Stomach (tissue), 8 donors: ENCODE measurements at regions not wholly inside any gene's neighbourhood (a gene's known extent, or its start where the extent isn't known, plus 50 kb on each side); places are given as distances from the start of the nearest gene placed in this dataset.

Source experiments
- DNase-seq, 2 donors: peaks; one replicate each; pipeline versions ENCODE4 v3.0.0 to v3.0.0-alpha.2; 2013 to 2019
- H3K27ac ChIP-seq, 5 donors: fragments of 200-600 bp in 4 of 5; sonication (generic) in 4 of 5; one replicate each; pipeline ENCODE4 v1.5.1; 2013 to 2019; ENCODE audit warnings: mild to moderate bottlenecking in 1 of 5, moderate library complexity in 1 of 5
- H3K27me3 ChIP-seq, 3 donors: fragments of 200-600 bp; sonication (generic); one replicate each; pipeline ENCODE4 v1.5.1; 2017 to 2019; ENCODE audit warnings: mixed run types in 1 of 3
- H3K36me3 ChIP-seq, 4 donors: fragments of 200-600 bp; sonication (generic); 1 replicate in 3 of 4; 2 replicates in 1 of 4; pipeline ENCODE4 v1.5.1; 2016 to 2019
- H3K4me1 ChIP-seq, 4 donors: fragments of 200-600 bp; sonication (generic); one replicate each; pipeline ENCODE4 v1.5.1; 2016 to 2019
- H3K4me3 ChIP-seq, 4 donors: fragments of 200-600 bp; sonication (generic) in 3 of 4; one replicate each; pipeline ENCODE4 v1.5.1; 2016 to 2019; ENCODE audit warnings: mild to moderate bottlenecking in 1 of 4
- H3K9me3 ChIP-seq, 4 donors: fragments of 200-600 bp; sonication (generic); one replicate each; pipeline ENCODE4 v1.5.1; 2016 to 2019
- EP300 ChIP-seq: sonication (generic); formaldehyde crosslinking; IDR thresholded peaks from one replicate; pipeline ENCODE4 v1.6.1; 2017; ENCODE audit warnings: antibody characterized with exemption
- POLR2A ChIP-seq, 4 donors: fragments of 450-650 bp; IDR thresholded peaks; one replicate each; pipeline ENCODE4 v1.6.1; 2016; ENCODE audit warnings: antibody characterized with exemption in 4 of 4, control low read depth in 2 of 4, mild to moderate bottlenecking in 1 of 4, moderate library complexity in 1 of 4
- POLR2AphosphoS5 ChIP-seq, 3 donors: sonication (generic); formaldehyde crosslinking; IDR thresholded peaks; one replicate each; pipeline ENCODE4 v1.6.1; 2016; ENCODE audit warnings: antibody characterized with exemption in 3 of 3
- WGBS, 5 donors: extraction: QIAGEN DNeasy Blood & Tissue Kit in 3 of 5; methylation state at CpG; one replicate each; pipeline versions ENCODE4 v1.1.5 to v1.1.7; 2013 to 2018; 5-methylcytosine and 5-hydroxymethylcytosine counted together
- intact Hi-C: fragments of 100-400 bp; cut with DNase I; formaldehyde crosslinking; loops from one replicate; pipeline ENCODE4 v1.15.1; 2023; ENCODE audit warnings: low total_unique reads
- small RNA-seq, 4 donors: library from RNA; depleted of rRNA; stranded (forward); fragments of <200 nt; gene quantifications; one replicate each; pipeline ENCODE3, GENCODE V24; 2016
- TF ChIP-seq, protein P1 (sequence below), 7 experiments: fragments of 450-650 bp in 4 of 7; fragments of 200-600 bp in 3 of 7; sonication (generic) in 3 of 7; IDR thresholded peaks; one replicate each; pipeline ENCODE4 v1.5.1; 2016 to 2019; ENCODE audit warnings: antibody characterized with exemption in 7 of 7, control low read depth in 2 of 7, mild to moderate bottlenecking in 1 of 7
- donor health status: healthy with polysubstance abuse.
- donor health status: Bipolar disorder and iron deficiency.
- donor health status: healthy.

DNA sequence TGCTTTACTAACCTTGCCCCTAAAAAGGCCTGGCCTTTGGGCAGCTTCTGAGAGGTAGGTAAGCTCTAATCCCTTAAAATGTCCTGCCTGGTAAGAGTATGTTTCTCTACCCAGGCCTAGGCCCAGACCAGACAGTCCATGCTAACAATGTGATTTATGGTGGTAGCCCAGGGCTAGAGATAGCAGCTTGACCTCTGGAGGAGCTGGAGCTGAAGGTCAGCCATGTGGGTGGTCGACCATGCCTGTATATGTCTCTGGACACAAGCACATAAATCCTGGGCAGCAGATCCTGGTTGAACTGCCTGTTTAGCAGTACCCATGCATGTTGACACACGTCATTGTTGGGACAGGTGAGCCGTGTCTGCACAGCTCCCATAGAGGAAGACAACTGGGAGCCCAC, 62.1 kb upstream of the PHACTR1 start:
- TF ChIP-seq POLR2AphosphoS5 (IDR thresholded peaks at IDR 0.05) (no peak), POLR2A (IDR thresholded peaks at IDR 0.05) (no peak), EP300 (no peak)
- TF ChIP-seq, protein P1, sequence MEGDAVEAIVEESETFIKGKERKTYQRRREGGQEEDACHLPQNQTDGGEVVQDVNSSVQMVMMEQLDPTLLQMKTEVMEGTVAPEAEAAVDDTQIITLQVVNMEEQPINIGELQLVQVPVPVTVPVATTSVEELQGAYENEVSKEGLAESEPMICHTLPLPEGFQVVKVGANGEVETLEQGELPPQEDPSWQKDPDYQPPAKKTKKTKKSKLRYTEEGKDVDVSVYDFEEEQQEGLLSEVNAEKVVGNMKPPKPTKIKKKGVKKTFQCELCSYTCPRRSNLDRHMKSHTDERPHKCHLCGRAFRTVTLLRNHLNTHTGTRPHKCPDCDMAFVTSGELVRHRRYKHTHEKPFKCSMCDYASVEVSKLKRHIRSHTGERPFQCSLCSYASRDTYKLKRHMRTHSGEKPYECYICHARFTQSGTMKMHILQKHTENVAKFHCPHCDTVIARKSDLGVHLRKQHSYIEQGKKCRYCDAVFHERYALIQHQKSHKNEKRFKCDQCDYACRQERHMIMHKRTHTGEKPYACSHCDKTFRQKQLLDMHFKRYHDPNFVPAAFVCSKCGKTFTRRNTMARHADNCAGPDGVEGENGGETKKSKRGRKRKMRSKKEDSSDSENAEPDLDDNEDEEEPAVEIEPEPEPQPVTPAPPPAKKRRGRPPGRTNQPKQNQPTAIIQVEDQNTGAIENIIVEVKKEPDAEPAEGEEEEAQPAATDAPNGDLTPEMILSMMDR (IDR thresholded peaks at IDR 0.05), result no peak
- no peak overlapping the region for H3K4me3 ChIP-seq
- WGBS, 5 donors, result 44 to 56% (median 47%) methylated on average over 3 of the region's 3 CpGs
- H3K27ac ChIP-seq, result no peak overlapping the region
- DNase-seq, result no peak
- intact Hi-C loops, result no loop called here
- H3K4me1 ChIP-seq, result no peaks in the 10 kb centered on the region
- H3K36me3 ChIP-seq, result no peaks in the 10 kb centered on the region
- H3K9me3 ChIP-seq, result peaks cover 0 to under 1% (median 0%) of the 10 kb centered on the region in 4 donors
- no peaks in the 10 kb centered on the region for H3K27me3 ChIP-seq

DNA sequence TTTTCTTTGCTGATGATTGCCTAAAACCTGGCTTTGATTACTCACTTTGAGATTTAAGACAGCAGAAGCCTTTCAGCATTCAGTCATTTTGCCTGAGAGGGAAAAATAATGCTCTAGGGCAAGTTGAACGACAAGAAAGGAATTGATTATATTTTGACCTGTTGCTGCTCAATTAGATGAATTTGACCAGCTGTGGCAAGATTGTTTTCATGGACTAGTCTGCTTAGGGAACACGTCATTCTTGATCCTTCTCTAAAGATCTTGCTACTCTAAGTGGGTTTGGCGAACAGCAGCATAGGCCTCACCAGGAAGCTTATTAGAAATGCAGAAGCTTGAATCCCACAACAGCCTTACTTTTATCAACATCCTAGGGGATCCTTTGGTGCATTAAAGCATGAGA, 59.7 kb upstream of the PHACTR1 start:
- Histone ChIP-seq H3K27ac (no peak overlapping the region), H3K4me1 (no peaks in the 10 kb centered on the region), H3K9me3 (no peaks in the 10 kb centered on the region), H3K4me3 (no peak overlapping the region), H3K27me3 (peaks cover 0 to 8% (median 0%) of the 10 kb centered on the region in 3 donors), H3K36me3 (no peaks in the 10 kb centered on the region)
- 46 to 68% (median 61%) methylated on average over 3 of the region's 3 CpGs for WGBS, 5 donors
- intact Hi-C loops, result no loop called here
- DNase-seq, result no peak
- TF ChIP-seq, protein P1 (IDR thresholded peaks at IDR 0.05), result no peak
- TF ChIP-seq POLR2AphosphoS5 (IDR thresholded peaks at IDR 0.05), result no peak
- no peak for TF ChIP-seq EP300
- no peak for TF ChIP-seq POLR2A (IDR thresholded peaks at IDR 0.05)

DNA sequence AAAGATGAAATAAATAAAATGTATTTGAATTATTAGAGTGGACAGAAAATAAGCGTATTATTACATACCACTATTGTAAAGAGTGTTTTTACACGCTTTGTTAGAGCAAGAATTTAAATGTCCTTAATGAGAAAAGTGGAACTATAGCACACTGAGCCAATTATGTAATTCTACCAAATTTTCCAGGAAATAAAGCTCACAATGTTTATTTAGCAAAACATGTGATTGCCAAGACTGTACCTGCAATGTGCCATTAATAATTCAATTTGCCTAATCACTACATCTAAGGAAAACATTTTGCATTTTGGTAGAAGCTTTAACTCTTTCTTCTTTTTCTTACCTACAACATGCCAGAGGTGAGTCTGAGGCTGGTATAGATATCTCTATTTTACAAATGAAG, 58.7 kb upstream of the PHACTR1 start:
- Histone ChIP-seq H3K27ac (no peak overlapping the region), H3K36me3 (no peaks in the 10 kb centered on the region), H3K4me3 (no peak overlapping the region), H3K9me3 (no peaks in the 10 kb centered on the region), H3K4me1 (no peaks in the 10 kb centered on the region), H3K27me3 (peaks cover 0 to 8% (median 0%) of the 10 kb centered on the region in 3 donors)
- no peak for DNase-seq
- 62 to 77% (median 68%) methylated on average over 2 of the region's 2 CpGs for WGBS, 5 donors
- intact Hi-C loops, result no loop called here
- TF ChIP-seq POLR2A (IDR thresholded peaks at IDR 0.05), result no peak
- TF ChIP-seq POLR2AphosphoS5 (IDR thresholded peaks at IDR 0.05), result no peak
- TF ChIP-seq, protein P1 (IDR thresholded peaks at IDR 0.05), result no peak
- TF ChIP-seq EP300, result no peak

DNA sequence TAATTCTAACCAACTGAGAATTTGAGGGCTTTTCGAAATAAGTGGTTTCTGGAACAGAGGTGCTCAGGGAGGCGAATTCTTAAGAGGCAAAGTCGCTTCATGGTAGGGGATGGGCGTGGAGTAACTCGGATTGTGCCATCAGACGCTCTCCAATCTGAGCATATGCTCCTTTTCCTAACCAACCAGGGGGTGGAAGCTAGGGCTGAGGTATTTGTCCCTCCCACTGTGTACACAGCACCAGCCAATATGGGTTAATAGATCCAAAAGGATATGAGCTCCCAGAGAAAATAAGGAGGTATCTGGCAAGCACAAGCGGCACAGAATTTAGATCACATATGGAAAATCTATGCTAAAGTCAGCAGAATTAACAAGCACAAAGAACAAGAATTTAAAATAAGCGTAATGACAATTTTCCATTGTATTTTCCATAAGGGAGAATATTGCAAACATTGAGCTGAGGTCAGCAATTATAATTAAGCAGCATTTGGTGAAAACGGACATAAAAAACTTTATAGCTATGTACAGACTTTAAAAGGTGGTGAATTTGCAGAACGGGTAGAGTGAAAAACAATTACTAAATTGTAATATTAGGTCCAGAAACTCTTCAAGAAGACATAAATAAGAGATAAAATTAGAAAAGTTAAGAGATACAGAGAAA, 55.0 kb upstream of the PHACTR1 start:
- no peak overlapping the region for H3K27ac ChIP-seq
- no peak overlapping the region for H3K4me3 ChIP-seq
- WGBS, 5 donors, result 85 to 90% (median 88%) methylated on average over 10 of the region's 10 CpGs
- no peaks in the 10 kb centered on the region for H3K4me1 ChIP-seq
- TF ChIP-seq EP300 (no peak), POLR2AphosphoS5 (IDR thresholded peaks at IDR 0.05) (no peak), POLR2A (IDR thresholded peaks at IDR 0.05) (no peak)
- TF ChIP-seq, protein P1 (IDR thresholded peaks at IDR 0.05), result no peak
- H3K36me3 ChIP-seq, result no peaks in the 10 kb centered on the region
- intact Hi-C loops, result no loop called here
- no peak for DNase-seq
- H3K27me3 ChIP-seq, result peaks cover 0 to 8% (median 0%) of the 10 kb centered on the region in 3 donors
- no peaks in the 10 kb centered on the region for H3K9me3 ChIP-seq

Small RNA genes lying in the stretch of these regions (small RNA-seq; reads per million reads assigned to genes)
- gene RN7SKP293, result 0 reads per million in 4 donors
